Colon (tissue), 2 donors: ENCODE measurements at regions not wholly inside any gene's neighbourhood (a gene's known extent, or its start where the extent isn't known, plus 50 kb on each side); places are given as distances from the start of the nearest gene placed in this dataset.
A peak's percentile ranks its signal among the peaks of the same experiment; 100 is the strongest.

ENCODE experiments used
- FAIRE-seq: peaks from 2 replicates; lab custom pipeline; 2012; peaks lifted over from hg19 to GRCh38; lab: Jason Lieb, UNC
- donor health status: control.
- donor health status: control.

GRCh38 chr9:18149471-18150011, 324.4 kb upstream of the ADAMTSL1 start:
- no peak for FAIRE-seq

GRCh38 chr9:18154661-18155060, 319.3 kb upstream of the ADAMTSL1 start:
- no peak for FAIRE-seq

- peak; percentile 10 for FAIRE-seq
Observed at GRCh38 chr9:18159254-18159653, 314.7 kb upstream of the ADAMTSL1 start.

- no peak for FAIRE-seq
Observed at GRCh38 chr9:18163146-18163545, 310.8 kb upstream of the ADAMTSL1 start.

GRCh38 chr9:18167733-18168132, 306.2 kb upstream of the ADAMTSL1 start:
- no peak for FAIRE-seq

- no peak for FAIRE-seq
Observed at GRCh38 chr9:18173923-18174322, 300.0 kb upstream of the ADAMTSL1 start.

DNA sequence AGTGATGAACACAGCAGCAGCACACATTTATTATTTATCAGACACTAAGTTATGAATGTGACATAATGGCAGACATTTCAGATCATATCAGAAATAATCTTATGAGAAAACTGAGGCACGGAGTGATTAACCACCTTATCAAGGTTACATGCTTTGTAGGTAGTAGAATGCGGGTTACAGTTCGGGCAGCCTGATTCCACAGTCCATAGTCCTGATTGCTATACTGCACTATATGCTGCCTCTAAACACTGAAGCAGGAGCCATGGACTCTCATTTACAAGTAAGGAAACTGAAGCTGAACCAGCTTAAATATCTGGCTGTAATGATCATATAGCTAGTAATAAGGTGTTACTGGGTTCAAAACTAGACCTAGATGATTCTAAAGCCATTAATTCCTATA, 291.3 kb upstream of the ADAMTSL1 start:
- FAIRE-seq = no peak

DNA sequence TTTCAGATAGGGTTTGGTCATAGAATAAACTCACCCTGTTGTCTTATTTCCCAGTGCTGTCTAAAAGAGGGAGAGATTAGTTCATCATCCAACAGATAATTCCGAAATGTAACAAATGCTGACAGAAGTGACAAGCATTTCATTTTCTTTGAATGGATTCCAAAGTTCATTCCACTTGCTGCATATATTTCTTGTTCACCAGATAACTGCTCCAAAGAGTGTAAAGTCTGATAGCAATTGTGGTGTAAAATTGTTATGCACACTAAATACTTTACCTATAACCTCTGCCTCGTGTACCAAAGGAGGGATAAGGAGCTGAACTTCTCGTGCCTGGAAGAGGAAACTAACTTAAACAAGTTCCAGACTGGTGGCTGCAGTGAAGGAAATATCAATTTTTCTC, 290.0 kb upstream of the ADAMTSL1 start:
- peak; percentile 75 for FAIRE-seq

GRCh38 chr9:18184401-18184800, 289.6 kb upstream of the ADAMTSL1 start:
- FAIRE-seq = no peak

DNA sequence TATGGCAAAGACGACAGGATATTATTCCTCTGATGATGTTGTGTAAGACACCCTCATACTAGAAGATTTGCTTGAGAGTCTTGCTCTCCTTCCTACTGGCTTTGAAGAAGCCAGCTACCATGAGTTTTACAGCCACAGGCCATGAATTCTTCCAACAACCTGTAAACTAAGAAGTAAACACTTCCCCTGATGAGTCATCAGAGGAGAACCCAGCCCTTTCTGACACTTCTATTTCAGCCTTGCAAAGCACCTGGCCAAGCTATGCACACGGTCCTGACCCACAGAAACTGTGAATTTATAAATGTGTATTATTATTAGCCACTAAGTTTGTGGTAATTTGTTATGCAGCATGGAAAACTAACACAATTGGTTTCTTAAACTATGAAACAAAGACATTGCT, 288.8 kb upstream of the ADAMTSL1 start:
- FAIRE-seq = no peak

- FAIRE-seq = no peak
Observed at GRCh38 chr9:18188971-18189370, 285.0 kb upstream of the ADAMTSL1 start.

- no peak for FAIRE-seq
Observed at GRCh38 chr9:18189871-18190670, 283.9 kb upstream of the ADAMTSL1 start.

DNA sequence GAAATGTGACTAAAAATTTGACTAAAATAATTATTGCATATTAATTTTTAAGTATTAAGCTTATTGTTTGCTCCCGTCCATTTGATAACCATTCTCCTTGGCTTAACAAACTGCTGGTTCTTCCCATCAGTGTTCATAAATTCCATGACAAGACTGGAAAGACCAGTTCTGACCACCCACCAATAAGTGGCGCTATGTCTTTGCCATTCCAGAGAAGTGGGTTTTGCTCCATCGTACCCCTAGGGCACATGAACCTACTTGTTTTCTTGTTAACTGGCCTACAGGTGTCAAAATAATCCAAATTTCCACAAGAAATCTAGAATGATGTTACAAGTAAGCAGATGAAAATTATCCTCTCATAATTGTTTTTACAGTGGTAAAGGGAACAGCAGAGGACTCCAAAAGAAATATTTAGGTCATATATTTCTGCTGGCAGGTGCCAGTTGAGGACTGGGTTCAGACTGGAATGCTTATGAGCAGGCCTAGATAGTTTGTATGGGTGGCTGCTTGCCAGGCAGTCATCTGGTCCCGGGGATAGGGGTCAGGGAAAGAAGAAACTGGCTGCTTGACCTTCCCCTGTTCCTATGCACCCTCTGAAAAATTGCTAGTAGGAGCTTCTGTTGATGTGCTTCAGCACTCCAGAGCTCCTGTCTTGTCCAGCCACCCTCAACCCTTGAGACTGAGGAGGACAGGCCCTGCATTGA, 283.1 kb upstream of the ADAMTSL1 start:
- FAIRE-seq = no peak

- FAIRE-seq = no peak
Observed at GRCh38 chr9:18194316-18194715, 279.6 kb upstream of the ADAMTSL1 start.

DNA sequence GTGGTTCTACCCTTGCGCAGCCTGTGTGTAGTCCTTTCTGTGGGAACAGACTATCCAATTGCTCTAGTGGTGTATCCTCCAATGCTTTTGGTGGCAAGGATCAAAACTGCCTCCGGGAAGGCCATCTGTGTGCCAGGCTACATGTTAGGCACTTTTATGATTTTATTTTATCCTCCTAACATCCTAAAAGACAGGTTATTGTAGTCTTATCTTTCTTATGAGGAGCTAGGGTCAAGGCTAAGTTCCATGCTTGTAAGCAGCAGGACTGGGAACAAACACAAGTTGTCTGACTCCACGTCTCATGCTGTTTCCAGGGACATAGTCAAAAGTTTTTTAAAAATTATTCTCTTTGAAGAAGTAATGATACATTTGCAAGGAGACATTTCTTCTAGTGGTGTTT, 278.7 kb upstream of the ADAMTSL1 start:
- no peak for FAIRE-seq

DNA sequence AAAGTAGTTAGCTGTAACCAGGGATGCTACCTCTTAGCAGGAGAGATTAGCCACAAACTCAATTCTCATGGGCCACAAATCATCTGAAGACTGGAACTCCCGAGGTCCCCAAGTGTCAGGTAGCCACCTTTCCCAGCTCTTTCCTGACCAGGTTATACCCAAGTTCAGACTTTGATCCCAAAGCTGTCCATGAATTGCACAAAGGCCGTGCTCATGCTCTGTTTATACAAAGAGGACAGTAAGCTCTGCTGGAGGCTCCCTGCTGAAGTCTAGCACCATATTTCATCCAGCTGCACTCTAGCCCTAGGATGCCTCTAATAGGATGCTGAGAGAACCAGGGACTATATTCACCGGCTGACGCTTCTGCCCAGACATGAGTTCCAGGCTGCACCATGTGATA, 271.0 kb upstream of the ADAMTSL1 start:
- FAIRE-seq = no peak

GRCh38 chr9:18207735-18208134, 266.2 kb upstream of the ADAMTSL1 start:
- no peak for FAIRE-seq

GRCh38 chr9:18208166-18209059, 265.5 kb upstream of the ADAMTSL1 start:
- peak; percentile 77 for FAIRE-seq

DNA sequence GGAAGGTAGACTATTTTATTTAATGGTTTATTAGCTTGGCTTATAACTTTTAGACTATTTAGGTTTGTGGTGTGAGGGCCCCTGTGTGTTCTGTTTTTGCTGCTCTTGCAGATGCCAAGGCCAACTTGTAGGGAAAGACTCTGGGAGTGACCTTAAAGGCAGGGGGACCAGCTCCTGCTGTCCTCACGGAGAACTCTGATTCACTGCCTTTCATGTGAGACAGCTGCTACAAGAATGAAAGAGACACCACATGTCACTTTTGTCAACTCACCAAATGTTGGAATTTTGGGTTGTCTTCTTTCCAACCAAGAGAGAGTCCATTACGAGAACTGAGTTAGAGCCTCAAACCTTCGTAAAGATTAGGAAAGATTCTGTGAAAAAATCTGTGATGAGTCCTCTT, 258.3 kb upstream of the ADAMTSL1 start:
- no peak for FAIRE-seq

GRCh38 chr9:18216376-18216775, 257.6 kb upstream of the ADAMTSL1 start:
- FAIRE-seq = no peak

GRCh38 chr9:18228101-18228500, 245.9 kb upstream of the ADAMTSL1 start:
- FAIRE-seq = no peak

DNA sequence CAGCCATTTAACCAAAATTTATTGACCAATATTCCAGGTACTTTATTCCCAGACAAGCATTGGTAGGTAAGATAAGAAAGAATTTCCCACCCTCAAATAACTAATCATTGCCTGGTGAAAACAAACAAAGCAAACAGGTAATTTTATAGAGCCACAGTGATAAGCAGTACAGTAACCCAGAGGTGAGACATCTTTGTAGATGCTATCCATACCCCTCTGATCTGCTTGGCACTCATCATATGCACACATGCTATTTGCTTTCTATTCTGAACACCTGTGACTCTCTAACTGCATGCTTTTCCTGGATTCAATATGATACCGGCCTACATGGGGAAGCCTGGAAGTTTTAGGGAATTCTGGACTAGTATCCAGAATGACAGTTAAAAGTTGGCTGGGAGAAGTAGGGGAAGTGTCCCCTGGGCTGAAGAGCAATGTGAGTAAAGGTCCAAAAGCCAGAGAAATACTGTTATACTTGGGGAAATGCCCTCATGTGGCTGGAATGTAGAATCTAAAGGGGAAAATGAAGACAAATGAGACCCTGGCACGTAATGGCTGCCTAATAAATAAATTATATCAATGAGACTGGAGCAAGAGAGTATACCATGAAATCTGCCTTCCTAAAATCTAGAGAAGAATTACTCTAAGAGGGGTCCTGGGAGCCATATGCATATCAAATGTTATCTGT, 243.8 kb upstream of the ADAMTSL1 start:
- FAIRE-seq = no peak
